ENCODE measurements at regions not wholly inside any gene's neighbourhood (a gene's known extent, or its start where the extent isn't known, plus 50 kb on each side); places are given as distances from the start of the nearest gene placed in this dataset.

GRCh38 chr12:96143392-96143791, 50.8 kb upstream of the ELK3 start:
- Histone ChIP-seq H3K79me2 (replicated peaks; ENCODE audit: insufficient read depth) (no peaks in the 10 kb centered on the region), H2AFZ (peak overlapping the region; percentile 67), H3K36me3 (ENCODE audit: insufficient read depth) (no peaks in the 10 kb centered on the region; the same call in 1 of the 2 replicates), H3K4me2 (no peak overlapping the region), H3F3A (replicated peaks; ENCODE audit: low read depth) (no peaks in the 10 kb centered on the region), H3K27me3 (ENCODE audit: insufficient read depth) (no peaks in the 10 kb centered on the region), H3K9me2 (ENCODE audit: insufficient read depth) (no peaks in the 10 kb centered on the region; the same call in 1 of the 2 replicates), H4K20me1 (replicated peaks; ENCODE audit: insufficient read depth) (no peaks in the 10 kb centered on the region), H3K4me1 (ENCODE audit: insufficient read depth) (peaks cover 3% of the 10 kb centered on the region), H3K27ac (ENCODE audit: low read depth) (no peak overlapping the region), H3K4me3 (no peak overlapping the region)
- Mint-ChIP-seq H3K4me1 (peaks cover 8% of the 10 kb centered on the region; the same call in 2 of the 3 replicates), H3K9me3 (no peaks in the 10 kb centered on the region), H3K27me3 (ENCODE audit: insufficient read depth, low read depth, poor library complexity) (no peaks in the 10 kb centered on the region), H3K27ac (no peak overlapping the region), H3K36me3 (ENCODE audit: low read depth) (no peaks in the 10 kb centered on the region), H3K4me3 (no peak overlapping the region)
- DNase-seq (ENCODE audit: low spot score): peak; percentile 26
- no peak for ATAC-seq
- no peak for TF ChIP-seq JUNB (IDR thresholded peaks at IDR 0.05; ENCODE audit: unreplicated experiment)
- no peak for TF ChIP-seq ZNF114 (CRISPR knock-in tag; IDR thresholded peaks at IDR 0.05)
- TF ChIP-seq REST (IDR thresholded peaks at IDR 0.05; ENCODE audit: unreplicated experiment): no peak
- TF ChIP-seq CTCF (conservative IDR thresholded peaks at IDR 0.05; ENCODE audit: low read depth in 2 of 2): no peak
- TF ChIP-seq CREB1 (CRISPR knock-in tag; IDR thresholded peaks at IDR 0.05; ENCODE audit: low read depth): no peak
- no peak for TF ChIP-seq ZNF462 (CRISPR knock-in tag; IDR thresholded peaks at IDR 0.05)
- no peak for TF ChIP-seq EZH2phosphoT487 (IDR thresholded peaks at IDR 0.05; ENCODE audit: unreplicated experiment)
- TF ChIP-seq STAT1 (IDR thresholded peaks at IDR 0.05; ENCODE audit: unreplicated experiment): no peak
